ENCODE measurements at regions not wholly inside any gene's neighbourhood (a gene's known extent, or its start where the extent isn't known, plus 50 kb on each side); places are given as distances from the start of the nearest gene placed in this dataset.
"Not testable (repeated sequence)": the region's sequence is repeated elsewhere in the genome, so short reads cannot be mapped to it uniquely, and the experiment has no call there.

DNA sequence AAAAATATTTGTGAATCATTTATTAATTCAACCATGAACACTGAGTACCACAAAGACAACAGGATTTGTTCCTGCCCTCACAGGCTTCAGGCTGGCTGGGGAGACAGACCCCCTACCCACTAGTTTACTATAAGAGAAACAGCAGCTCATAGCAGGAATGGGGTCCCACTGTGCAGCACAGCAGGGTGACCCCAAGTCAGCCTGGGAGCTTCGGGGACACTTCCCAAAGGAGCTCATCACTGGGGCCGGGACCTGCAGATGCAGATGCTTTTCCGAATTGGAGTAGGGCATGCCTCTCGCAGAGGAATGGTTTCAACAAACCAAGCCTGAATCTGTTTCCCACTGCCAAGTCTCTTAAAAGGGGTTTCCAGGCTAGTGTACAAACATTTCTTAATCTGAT lies 176.2 kb upstream of the PWP1 start:
- DNase-seq, result no peak

DNA sequence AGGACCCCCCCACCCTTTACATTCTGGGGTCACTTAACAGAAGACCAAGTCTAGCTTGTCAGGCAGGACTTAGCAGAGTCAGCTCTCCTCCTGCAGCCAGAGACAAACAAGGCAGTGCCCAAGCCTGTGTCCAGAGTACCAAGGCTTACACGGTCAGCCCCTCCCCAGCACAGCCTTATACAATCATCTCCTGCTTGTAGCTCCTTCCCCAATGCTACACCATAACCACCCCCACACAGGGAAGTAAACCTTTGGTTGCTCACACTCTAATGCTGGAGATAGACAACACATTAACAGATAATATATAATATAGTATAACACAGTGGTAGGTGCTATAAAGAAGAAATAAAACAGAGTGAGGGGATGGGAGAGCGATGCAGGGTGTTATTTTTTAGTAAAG lies 175.4 kb upstream of the PWP1 start:
- no peak for DNase-seq

DNA sequence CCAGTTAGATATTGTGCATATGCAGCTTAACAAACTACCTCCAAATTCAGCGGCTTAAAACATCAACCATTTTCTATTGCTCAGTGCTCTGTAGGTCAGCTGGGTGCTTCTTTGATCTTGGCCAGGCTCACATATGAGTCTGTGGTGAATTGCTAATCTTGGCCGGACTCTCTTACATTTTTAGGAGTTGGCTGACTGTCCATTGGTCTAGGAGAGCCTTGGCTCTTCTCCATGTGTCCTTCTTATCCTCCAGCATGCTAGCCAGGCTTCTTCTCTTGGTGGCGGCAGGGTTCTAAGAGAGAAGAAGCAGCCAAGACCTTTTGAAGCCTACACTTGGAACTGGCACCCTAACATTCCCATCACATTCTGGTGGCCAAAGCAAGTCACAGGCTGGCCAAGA lies 174.3 kb upstream of the PWP1 start:
- DNase-seq, result no peak

DNA sequence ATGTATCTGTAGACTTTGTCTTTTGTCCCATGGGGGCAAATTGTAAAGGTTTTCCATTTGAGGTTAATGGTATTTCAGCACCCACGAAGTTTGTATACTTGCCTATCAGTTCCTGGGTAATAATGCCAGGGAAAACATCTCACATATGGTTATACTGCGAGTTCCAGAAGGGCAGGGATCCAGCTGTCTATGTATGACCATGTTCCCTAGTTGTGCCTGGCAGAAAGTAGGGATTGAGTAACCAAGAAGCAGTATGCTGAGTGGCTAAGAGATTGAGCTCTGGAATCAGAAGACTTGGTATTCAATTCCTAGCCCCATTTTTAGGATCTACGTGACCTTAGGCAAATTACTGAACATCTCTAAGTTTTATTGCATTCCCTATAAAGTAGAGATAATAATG lies 173.2 kb upstream of the PWP1 start:
- DNase-seq, result no peak

GRCh38 chr12:107513184-107513583 lies 172.4 kb upstream of the PWP1 start:
- DNase-seq, result no peak

DNA sequence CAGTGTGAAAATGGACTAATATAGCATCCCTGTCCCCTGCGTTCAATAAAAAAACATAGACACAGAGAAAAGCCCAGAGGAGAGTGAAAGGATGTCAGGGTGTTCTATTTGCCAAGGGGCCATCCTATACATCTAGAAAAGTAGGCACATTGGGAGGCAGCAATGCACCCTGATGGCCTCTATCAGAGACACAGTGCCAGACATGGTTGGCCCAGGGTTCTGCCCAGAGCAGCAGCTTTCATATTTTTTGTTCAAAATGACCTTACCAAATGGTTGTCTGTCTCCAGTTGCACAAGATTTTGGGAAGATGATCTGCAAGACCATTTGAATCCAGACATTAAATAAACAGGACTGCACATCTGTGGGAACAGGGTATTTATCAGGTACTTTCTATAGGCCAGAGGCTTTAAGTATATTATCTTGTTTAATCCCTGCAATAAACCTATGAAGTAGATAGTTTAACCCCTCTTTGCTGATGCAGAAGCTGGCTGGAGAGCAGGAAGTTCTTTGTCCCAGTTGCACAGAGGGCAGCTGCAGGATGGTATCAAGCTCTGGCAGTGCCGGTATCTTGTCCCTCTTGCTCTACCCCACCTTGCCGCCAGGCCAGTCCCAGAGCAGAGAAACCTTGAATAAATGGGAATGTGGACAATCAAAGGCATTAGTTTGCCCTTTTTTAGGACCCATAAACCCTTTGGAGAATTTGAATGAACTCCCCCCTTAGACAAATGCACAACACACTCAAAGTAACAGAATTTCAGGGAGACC lies 171.8 kb upstream of the PWP1 start:
- DNase-seq, result no peak

- DNase-seq, result no peak
Measured at GRCh38 chr12:107514887-107515445, 170.6 kb upstream of the PWP1 start.

GRCh38 chr12:107515446-107515958 lies 170.1 kb upstream of the PWP1 start:
- no peak for DNase-seq

DNA sequence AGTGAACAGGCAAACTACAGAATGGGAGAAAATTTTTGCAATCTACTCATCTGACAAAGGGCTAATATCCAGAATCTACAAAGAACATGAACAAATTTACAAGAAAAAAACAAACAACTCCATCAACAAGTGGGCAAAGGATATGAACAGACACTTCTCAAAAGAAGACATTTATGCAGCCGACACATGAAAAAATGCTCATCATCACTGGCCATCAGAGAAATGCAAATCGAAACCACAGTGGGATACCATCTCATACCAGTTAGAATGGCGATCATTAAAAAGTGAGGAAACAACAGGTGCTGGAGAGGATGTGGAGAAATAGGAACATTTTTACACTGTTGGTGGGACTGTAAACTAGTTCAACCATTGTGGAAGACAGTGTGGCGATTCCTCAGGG lies 167.8 kb upstream of the PWP1 start:
- DNase-seq, result not testable (repeated sequence)

DNA sequence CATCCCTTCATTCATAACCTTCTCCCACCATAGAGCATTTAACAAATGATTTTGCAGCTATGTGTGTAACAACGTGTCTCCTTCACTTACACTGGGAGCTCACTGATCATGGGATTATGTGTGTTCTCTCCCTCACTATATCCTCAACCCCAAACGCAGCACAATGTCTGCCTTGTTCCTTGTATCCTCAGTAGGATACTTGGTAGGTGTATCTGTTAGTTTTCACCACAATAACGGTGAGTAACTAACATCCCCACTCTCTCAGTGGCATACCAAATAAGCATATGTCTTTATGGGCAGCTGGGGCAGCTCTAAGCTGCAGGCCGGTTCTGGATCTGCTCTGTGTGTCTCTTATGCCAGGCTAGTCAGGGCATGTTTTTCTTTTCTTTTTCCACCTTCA lies 166.7 kb upstream of the PWP1 start:
- DNase-seq, result no peak

- DNase-seq, result no peak
Measured at GRCh38 chr12:107519906-107520859, 165.4 kb upstream of the PWP1 start.

- DNase-seq, result no peak
Measured at GRCh38 chr12:107521826-107522355, 163.7 kb upstream of the PWP1 start.

DNA sequence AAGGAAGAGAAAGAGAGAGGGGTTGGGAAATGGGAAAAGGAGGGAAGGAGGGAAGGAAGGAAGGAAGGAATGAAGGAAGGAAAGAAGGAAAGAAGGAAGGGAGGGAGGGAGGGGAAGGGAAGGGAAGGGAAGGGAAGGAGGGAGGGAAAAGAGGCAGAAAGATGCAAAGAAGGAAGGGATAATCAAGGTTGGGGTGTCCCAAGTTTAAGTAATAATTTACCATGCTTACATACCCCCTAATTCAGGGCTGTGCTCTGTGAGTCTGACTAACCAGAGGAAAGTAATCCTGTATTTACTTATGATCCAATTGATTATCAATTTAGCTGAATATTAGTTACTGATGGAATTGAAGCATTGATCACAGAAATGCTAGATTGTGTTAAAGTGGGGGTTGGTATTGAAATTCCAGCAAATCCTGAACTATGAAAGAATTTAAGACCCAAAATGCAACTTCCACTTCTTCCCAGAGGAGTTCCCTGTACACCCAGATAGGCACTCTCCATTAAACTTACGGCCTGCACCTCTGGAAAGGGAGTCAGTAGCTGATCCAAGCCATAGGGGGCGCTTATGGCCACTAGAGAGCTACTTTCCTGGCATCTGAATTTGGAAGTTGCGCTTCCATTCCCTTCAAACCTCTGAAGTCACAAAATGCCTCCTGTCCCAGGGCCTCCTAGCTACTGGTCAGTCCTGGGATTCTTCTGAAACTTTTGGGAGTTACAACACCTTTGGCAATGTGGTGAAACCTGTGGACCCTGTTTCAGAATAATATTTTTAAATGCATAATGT lies 162.7 kb upstream of the PWP1 start:
- DNase-seq, result no peak

DNA sequence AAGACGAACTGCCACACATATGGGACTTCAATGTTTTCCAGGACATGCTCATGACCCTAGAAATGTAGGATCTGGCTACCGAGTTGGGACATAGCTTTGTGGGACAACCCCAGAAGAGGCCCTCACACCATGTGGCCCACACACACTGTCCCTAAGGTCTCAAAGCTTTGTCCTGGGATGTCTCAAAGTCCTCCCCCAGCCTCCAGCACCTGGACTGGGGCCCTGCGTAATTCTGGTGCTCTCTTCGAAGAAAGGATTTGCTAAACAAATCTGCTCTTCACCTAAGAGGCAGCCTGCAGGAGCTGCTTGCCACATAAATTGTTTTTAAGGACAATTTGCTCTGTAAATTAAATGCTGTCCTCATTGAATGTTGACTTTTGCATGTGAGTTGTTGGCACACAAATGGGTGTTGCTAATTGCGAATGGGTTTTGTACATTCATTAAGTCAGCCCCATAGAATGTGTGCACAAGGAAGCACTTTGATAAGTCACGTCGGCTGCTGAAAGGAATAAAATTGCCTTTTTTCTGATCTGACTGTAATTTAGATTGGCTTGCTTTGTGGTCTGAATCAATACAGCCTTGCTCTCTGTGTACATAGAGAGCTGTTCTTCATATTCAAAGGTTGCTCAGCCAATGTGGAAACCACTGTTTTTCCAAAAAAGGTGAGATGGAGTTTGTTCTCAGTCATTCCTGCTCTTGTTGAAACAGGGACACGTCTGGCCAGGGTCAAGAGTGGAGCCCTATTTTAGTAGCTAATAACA lies 161.6 kb upstream of the PWP1 start:
- DNase-seq, result no peak

DNA sequence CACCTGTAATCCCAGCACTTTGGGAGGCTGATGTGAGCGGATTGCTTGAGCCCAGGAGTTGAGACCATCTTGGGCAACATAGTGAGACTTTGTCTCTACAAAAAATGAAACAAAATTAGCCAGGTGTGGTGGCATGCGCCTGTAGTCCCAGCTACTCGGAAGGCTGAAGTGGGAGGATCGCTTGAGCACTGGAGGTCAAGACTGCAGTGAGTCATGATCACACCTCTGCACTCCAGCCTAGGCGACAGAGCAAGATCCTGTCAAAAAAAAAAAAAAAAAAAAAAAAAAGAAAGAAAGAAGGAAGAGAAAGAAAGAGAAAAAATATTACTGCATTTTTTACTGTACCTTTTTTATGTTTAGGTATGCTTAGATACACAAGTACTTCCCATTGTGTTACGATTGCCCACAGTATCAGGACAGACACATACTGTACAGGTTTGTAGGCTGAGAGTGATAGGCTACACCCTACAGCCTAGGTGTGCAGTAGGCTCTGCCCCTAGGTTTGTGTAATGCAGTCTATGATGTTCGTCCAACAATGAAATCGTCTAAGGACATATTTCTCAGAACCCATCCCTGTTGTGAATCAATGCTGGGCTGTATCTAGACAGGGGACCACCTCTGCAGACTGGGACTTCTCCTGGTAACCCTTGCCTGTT lies 160.4 kb upstream of the PWP1 start:
- DNase-seq, result no peak

DNA sequence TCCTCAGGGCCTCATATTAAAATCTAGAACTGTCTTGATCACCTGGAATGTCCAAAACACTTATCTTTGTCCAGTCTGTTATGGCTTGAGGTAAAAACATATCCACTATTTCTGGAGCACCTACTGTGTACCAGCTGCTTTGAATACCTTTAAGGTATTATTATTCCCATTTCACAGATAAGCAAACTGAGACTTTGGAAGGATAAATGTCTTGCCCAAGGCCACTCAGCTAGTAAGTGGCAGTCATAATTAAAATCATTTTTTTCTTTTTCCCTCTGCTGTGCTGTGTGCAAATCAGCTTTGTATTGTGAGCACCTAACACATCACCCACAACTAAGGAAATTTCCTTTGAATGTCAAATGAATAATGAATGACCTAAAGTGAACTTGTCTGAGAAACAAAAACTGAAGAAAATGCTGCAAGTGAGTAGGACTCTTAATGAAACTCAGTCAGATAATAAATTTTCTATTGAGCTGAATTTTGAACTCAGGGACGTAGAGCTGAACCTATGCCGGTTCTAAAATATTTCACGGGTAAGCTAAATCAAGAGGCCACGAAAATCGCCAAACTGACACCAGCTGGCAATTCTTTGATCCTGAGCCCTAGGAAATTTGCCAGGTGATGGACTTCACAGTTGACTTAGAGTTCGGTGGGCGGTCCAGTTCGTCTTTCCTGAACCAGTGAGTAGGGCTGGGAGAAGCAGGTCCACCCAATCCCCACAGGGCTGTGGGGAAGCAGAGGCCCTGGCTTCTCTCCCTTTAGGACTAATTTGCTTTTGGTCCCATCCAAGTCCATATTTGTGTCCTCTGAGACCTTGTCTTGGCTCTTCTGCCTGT lies 159.7 kb upstream of the PWP1 start:
- DNase-seq, result no peak

- no peak for DNase-seq
Measured at GRCh38 chr12:107526555-107527180, 158.9 kb upstream of the PWP1 start.

DNA sequence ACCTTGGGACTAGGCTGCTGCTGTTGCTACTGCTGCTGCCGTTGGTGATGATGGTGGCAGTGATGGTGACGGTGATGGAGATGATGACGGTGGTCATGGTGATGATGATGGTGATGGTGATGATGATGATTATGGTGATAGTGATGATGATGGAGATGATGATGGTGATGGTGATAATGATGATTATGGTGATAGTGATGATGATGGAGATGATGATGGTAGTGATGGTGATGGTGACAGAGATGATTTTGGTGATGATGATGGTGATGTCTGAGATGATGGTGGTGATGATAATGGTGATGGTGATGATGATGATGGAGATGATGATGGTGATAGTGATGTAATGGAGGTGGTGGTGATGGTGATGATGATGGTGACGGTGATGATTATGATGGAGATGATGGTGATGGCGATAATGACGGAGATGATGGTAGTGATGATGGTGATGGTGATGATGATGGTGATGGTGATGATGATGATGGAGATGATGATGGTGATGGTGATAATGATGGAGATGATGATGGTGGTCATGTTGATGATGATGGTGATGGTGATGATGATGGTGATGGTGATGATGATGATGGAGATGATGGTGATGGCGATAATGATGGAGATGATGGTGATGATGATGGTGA lies 156.8 kb upstream of the PWP1 start:
- no peak for DNase-seq

DNA sequence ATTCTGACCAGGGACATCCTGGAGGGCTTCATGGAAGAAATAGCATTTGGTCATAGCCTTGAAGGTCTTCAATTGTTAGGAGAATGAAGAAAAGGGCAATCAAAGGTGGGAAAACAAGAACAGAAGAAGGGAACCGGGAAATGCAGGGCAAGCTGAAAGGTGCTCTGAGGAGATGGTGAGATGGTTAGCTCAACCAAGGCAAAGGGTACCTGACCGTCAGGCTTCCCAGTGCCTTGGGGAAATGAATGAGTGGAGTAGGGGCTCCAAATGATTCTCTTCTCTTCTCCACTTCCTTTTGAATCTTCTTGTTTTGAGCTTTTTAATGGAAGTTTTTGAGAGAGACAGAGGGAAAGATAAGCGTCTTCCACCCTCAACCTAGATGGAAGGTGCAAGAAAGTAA lies 155.6 kb upstream of the PWP1 start:
- DNase-seq, result no peak
